ENCODE measurements at regions not wholly inside any gene's neighbourhood (a gene's known extent, or its start where the extent isn't known, plus 50 kb on each side); places are given as distances from the start of the nearest gene placed in this dataset.
"Not testable (repeated sequence)": the region's sequence is repeated elsewhere in the genome, so short reads cannot be mapped to it uniquely, and the experiment has no call there.

- H3K27me3 Mint-ChIP-seq (ENCODE audit: low read depth): no peaks in the 10 kb centered on the region
- no peak overlapping the region for H3K27ac Mint-ChIP-seq
- TF ChIP-seq CTCF (IDR thresholded peaks at IDR 0.05; ENCODE audit: unreplicated experiment in 3 of 3): no peak
Measured at GRCh38 chr5:108696951-108697715, 50.6 kb upstream of the FER start.

GRCh38 chr5:108696407-108696806 lies 51.3 kb upstream of the FER start:
- no peaks in the 10 kb centered on the region for H3K9me3 Mint-ChIP-seq
- H3K36me3 Mint-ChIP-seq (ENCODE audit: low read depth): no peaks in the 10 kb centered on the region
- H3K4me1 Mint-ChIP-seq: no peaks in the 10 kb centered on the region
- no peak overlapping the region for H3K4me3 Mint-ChIP-seq
- no peak overlapping the region for H3K27ac Mint-ChIP-seq
- TF ChIP-seq CTCF (IDR thresholded peaks at IDR 0.05; ENCODE audit: unreplicated experiment in 3 of 3): no peak
- H3K27me3 Mint-ChIP-seq (ENCODE audit: low read depth): no peaks in the 10 kb centered on the region

More at GRCh38 chr5:108696951-108697715, 50.6 kb upstream of the FER start:
- peaks cover 3% of the 10 kb centered on the region for H3K4me1 Mint-ChIP-seq
- H3K36me3 Mint-ChIP-seq (ENCODE audit: low read depth): no peaks in the 10 kb centered on the region
- H3K9me3 Mint-ChIP-seq: no peaks in the 10 kb centered on the region
- no peak overlapping the region for H3K4me3 Mint-ChIP-seq

DNA sequence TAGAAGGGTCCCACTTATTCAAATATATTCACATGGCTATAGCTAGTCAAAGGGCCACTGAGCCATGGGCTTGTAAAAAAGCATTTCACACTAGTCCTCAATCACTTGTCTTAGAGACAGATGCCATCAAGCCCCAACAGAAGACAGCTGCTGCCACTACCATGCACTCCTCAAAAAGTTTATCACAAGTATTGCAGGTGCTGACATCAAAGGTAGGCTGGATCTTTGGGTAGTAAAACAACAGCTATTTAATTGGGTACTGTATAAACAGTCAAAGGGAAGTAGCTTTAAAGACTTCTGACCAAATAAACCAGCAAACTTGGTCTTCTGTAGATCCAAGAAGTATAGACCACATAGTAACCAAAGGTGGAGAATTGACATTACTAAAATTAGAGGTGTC lies 59.2 kb upstream of the FER start:
- no peak for TF ChIP-seq CTCF (IDR thresholded peaks at IDR 0.05; ENCODE audit: unreplicated experiment in 3 of 3)
- no peak overlapping the region for H3K27ac Mint-ChIP-seq
- H3K4me1 Mint-ChIP-seq: no peaks in the 10 kb centered on the region
- peaks cover 5% of the 10 kb centered on the region for H3K27me3 Mint-ChIP-seq (ENCODE audit: low read depth)
- no peak overlapping the region for H3K4me3 Mint-ChIP-seq
- no peaks in the 10 kb centered on the region for H3K36me3 Mint-ChIP-seq (ENCODE audit: low read depth)
- H3K9me3 Mint-ChIP-seq: no peaks in the 10 kb centered on the region

GRCh38 chr5:108687595-108688200 lies 60.0 kb upstream of the FER start:
- H3K27ac Mint-ChIP-seq: no peak overlapping the region
- no peaks in the 10 kb centered on the region for H3K36me3 Mint-ChIP-seq (ENCODE audit: low read depth)
- H3K27me3 Mint-ChIP-seq (ENCODE audit: low read depth): peaks cover 5% of the 10 kb centered on the region
- no peak for TF ChIP-seq CTCF (IDR thresholded peaks at IDR 0.05; ENCODE audit: unreplicated experiment in 3 of 3)
- H3K9me3 Mint-ChIP-seq: no peaks in the 10 kb centered on the region
- H3K4me1 Mint-ChIP-seq: no peaks in the 10 kb centered on the region
- no peak overlapping the region for H3K4me3 Mint-ChIP-seq

DNA sequence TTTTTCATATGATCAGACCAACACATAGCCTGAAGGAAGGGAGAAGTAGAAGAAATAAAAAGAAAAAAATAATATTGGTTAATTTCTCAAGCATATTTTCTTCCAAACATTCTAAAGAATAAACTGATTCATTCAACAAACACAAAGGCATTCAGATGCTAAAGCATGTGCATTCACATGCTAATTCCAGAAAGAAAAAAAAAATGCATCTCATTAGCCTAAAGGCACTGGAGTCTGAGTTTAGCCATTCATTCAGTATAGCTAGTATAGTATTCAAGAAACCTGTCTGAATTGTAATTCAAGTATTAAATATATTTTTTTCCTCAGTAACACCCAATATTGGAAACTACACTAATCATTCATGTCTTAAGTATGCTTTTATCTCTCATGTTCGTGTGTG lies 61.0 kb upstream of the FER start:
- Mint-ChIP-seq H3K36me3 (ENCODE audit: low read depth) (no peaks in the 10 kb centered on the region), H3K27me3 (ENCODE audit: low read depth) (peaks cover 5% of the 10 kb centered on the region), H3K4me3 (no peak overlapping the region), H3K4me1 (no peaks in the 10 kb centered on the region), H3K27ac (no peak overlapping the region), H3K9me3 (no peaks in the 10 kb centered on the region)
- TF ChIP-seq CTCF (IDR thresholded peaks at IDR 0.05; ENCODE audit: unreplicated experiment in 3 of 3): no peak

DNA sequence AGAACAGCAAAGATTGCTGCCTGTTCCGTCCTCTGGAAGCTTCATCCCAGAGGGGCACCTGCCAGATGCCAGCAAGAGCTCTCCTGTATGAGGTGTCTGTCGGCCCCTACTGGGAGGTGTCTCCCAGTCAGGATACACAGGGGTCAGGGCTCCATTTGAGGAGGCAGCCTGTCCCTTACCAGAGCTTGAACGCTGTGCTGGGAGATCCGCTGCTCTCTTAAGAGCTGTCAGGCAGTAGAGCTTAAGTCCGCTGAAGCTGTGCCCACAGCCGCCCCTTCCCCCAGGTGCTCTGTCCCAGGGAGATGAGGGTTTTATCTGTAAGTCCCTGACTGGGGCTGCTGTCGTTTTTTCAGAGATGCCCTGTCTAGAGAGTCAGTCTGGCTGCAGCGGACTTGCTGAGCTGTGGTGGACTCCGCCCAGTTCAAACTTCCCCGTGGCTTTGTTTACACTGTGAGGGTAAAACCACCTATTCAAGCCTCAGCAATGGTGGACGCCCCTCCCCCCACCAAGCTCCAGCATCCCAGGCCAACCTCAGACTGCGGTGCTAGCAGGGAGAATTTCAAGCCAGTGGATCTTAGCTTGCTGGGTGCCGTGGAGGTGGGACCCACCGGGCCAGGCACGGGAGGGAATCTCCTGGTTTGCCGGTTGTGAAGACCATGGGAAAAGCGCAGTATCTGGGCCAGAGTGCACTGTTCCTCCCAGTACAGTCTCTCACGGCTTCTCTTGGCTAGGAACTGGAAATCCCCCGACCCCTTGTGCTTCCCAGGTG lies 62.1 kb upstream of the FER start:
- not testable (repeated sequence) for H3K9me3 Mint-ChIP-seq; H3K27me3 Mint-ChIP-seq (ENCODE audit: low read depth); H3K27ac Mint-ChIP-seq; H3K36me3 Mint-ChIP-seq (ENCODE audit: low read depth); H3K4me1 Mint-ChIP-seq
- H3K4me3 Mint-ChIP-seq: peak overlapping the region in 2 of 3 experiments; percentile 30 to 44

Measured in nephron (organoid).